Activated T-cell treated with anti-CD3 and anti-CD28 coated beads for 48 hours (primary cell): ENCODE measurements at regions not wholly inside any gene's neighbourhood (a gene's known extent, or its start where the extent isn't known, plus 50 kb on each side); places are given as distances from the start of the nearest gene placed in this dataset.

Experiments
- DNase-seq: peaks from one replicate; pipeline ENCODE4 v3.0.0-alpha.2; 2020; ENCODE audit warnings: low read depth

DNA sequence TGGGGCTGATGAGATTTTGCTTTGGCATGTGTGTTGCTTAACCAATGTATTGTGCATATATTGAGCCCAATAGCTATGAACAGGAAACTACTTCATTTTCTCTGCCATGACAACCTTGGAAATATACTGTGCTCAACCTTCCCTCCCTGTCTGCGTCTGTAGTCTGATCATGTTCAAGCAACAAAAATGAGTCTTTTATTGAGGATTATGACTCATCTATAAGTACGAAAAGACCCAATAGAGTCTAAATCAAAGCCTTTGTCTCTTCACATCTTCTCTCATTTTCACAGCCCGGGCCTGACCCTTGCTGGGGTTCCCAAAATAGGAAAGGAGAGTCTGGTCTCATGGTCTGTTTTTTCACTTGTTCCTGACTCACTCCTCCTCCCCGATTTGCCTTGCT is 158.2 kb downstream of the CAND1 start:
- no peak for DNase-seq

DNA sequence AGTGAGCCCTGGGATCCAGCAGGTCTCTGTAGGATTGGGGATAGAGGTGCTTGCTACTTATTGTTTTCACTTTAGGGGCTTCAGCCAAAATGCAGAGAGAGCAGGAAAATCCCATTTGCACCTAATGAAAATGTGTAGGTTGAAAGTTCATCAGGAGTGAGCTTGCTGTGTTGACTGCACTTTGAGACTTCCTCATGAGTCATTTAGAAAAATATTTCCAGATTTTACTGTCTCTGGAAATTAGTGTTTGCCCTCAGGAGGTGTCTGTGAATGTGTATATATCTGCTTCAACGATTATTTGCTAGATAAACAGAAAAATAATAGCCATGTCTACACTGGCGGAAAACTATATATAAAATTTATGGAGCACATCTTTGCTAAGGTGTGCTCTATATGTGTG is 159.3 kb downstream of the CAND1 start:
- no peak for DNase-seq

DNA sequence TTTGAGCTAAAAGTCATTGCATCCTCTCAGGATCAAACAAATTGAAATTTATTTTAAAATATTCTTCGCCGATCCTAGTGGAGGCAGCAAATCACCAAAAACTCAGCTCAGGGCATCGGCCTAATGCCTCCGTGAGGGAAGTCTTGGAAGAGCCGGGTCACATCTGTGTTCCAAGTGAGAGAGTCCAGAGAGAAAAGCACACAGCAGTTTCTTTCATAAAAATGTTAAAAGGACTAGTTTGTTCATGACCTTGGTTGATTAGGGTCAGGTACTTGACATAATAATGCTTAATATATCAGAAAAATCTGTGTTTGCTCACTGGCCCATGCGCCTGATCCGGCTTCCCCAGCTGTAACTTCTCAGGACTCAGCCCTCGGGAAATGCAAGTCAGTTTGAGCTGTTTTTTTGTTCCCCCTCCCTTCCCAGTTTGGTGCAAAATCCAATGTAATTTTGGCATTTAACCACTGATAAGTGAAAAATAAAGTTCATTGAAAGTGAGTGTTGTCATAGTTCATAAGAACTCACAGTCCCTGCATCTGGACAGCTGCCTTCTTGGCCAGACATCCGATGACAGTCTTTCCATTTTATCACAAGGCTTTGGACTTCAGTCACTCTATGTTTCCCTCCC is 161.7 kb downstream of the CAND1 start:
- DNase-seq, result no peak

DNA sequence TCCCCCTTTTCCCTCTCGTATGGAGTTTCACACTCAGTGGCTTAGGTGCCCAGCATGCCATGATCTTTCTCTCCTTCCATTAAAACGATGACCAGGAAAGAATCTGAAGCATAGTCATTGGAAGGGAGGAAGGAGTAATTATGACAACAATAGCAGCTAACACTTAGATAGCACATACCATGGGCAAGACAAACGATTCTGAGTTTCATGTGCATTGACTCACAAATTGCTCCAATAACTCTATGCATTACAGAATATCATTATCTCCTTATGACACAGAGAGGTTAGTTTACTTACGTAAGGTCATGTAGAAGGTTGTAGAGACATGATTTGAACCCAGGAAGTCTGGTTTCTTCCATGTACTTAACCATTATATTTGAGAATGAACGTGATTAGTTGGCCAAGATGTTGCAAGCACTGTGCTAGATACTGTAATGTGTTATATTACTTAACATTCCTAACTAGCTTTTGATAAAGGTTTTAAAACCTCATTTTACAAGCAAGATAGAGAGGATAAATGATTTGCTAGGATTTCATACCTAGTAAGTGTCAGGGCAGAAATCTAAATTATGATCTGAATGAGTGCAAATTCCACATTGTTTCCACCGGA is 162.4 kb downstream of the CAND1 start:
- DNase-seq, result no peak

DNA sequence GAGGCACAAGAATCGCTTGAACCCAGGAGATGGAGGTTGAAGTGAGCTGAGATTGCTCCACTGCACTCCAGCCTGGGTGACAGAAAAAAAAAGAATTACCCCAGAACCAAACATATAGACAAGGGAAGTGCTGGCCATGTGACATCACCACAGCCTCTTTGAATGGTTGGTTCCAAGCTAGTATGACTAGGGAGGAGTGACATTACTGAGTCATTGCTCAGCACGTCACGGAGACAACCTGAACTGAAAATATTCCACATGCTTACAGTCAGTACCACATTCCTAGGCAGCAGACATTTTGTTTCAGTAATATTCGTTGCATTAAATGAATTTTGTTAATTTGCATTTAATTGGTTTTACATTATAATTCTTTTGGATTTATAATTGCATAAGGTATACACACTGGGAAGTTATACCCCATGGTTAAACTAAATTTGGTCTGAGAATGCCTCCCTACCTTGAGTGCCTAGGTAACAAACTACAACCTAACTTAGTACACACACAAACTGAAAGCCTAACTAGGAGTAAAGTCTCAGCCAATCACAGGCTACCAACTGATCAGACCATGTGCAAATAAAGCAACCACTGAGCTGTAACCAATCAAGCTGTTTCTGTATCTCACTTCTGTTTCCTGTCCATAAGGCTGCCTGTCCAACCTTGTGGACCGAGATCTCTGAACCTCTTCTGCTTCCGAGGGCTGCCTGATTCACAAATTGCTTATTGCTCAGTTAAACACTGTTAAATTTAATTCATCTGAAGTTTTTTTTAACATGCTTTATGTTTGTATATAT is 164.4 kb downstream of the CAND1 start:
- DNase-seq, result no peak

DNA sequence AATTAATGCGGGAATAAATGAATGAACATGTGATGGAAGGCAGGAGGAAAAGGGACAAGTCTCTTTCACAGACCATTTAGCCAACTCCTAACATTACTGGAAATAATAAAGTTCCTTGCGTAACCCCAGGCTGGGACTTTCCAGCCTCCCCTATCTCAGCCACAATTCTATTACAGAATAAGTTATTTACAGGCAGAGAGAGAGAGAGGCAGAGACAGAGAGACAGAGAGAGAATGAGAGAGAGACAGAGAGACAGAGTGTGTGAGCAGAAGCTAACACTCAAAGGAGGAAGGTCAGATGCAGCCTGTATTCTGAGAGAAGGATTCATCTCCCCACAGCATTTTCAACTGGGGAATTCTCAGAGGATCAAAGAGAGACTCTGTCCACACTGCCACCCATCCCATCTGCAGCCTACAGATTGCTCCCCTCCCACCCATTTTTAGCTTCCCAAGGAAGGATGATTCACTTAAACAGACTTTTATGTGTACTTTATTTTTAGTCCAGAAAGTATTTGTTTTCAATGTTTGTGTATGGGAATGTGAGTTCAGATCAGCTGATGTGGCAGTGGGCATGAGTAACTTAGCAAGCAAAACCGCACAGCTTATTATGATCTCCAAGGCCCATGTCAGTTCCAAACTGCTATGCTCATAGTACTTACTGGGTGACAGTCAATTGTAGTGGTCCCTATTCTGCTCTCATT is 165.7 kb downstream of the CAND1 start:
- no peak for DNase-seq

DNA sequence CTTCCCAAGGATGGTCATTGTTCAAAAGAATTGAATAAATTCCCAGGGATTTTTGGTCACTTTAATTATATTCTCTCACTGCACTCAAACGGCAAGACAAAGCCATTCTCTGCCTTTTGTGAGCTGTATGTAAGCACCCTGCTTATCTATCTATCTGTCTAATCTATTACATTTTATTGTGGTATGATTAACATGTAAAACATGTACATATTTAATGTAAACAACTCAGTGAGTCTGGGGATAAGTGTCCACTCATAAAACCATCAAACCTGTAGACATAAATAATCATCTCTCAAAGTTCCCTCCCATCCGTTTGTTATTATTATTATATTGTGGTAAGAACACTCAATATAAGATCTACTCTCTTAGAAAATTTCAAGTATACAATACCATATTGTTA is 167.1 kb downstream of the CAND1 start:
- no peak for DNase-seq

DNA sequence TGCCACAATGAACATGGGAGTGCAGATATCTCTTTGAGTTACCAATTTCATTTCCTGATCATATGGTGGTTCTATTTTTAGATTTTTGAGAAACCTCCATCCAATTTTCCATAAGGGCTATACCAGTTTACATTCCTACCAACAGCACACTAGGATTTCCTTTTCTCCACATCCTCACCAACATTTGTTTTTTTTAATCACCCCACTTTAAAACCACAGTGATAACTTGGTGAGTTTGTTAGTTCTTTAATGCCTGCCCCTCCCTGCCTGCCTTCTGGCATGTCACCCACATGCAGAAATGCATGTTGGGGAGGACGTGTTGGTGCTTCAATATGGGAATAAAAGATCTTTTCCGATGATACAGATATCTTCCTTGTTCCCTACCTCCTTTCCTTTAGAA is 167.9 kb downstream of the CAND1 start:
- no peak for DNase-seq

DNA sequence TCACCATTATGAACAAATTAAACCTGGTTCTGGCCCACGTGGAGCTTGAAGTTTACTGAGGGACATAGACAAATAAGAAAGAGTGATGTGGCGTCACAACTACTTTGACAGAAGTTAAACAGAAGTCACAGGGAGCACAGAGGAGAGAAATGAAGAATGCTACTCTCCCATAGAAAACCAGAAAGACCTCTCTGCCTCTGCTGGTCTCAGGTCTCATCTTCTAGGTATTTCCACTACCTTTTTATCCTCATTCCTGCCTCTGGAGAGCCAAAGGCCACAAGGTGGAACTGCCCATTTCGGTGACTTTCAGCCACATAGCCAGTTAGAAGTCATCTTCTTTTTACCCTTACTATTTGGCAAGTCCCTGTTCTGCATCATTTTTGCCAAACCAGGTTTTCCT is 170.5 kb downstream of the CAND1 start:
- DNase-seq, result no peak

DNA sequence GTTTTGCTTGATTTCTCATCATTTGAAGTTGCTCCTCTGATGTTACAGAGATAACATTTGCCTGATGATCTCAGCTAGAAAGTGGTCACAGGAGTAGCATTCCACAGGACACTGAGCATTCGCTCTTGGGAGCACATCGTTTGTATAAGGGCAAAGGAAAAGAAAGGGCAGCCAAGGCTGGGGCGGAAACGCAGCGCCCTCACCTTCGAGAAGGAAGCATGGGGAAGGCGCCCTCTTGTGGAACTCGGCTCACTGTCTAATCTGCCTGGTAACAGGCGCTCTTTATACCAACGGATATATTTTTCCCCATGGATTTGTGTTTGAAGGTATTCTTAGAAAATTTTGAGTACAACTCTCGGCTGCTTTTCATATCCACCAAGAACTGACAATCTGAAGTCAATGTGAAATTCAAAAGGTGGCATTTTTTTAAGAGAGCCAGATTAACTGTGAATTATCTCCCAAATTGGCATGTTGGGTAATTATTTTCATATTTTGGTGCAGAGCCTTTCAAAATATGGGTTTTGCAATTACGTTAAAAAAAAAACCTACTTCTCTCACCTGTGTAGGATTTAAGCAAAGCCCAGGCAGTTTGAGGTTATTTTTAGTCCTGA is 172.7 kb downstream of the CAND1 start:
- peak; percentile 61 for DNase-seq

DNA sequence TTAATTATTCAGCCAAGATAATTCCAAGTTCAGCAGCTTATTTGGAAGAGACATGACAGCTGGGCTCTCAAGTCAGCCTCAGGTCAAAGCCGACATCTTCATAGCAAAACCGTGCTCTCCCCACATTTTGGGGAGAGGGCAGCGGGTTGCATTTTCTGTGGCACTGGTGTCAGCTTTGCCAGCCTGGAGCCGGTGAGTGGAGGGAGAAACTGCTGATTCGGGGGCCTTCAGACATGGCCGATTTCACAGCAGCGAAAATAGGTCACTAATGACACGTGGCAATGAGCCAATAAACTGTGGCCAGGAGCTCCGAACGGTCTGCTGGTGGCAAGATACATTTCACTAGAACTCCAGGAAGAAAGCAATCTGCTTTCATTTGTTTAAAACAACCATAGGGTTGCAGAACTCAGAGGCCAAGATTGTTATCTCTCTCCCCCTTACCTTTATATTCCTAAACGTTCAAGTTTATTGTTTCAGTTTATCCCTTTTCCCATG is 173.2 kb downstream of the CAND1 start:
- no peak for DNase-seq

DNA sequence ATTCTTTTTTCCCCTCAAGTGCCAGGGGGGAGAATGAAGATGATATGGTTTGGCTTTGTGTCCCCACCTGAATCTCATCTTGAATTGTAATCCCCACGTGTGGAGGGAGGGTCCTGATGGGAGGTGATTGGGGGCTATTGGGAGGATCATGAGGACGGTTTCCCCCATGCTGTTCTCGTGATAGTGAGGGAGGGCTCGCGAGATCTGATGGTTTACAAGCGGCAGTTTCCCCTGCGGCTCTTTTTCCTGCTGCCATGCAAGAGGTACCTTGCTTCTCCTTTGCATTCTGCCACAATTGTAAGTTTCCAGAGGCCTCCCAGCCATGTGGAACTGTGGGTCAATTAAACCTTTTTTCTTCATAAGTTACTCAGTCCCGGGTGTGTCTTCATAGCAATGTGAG is 173.7 kb downstream of the CAND1 start:
- no peak for DNase-seq

DNA sequence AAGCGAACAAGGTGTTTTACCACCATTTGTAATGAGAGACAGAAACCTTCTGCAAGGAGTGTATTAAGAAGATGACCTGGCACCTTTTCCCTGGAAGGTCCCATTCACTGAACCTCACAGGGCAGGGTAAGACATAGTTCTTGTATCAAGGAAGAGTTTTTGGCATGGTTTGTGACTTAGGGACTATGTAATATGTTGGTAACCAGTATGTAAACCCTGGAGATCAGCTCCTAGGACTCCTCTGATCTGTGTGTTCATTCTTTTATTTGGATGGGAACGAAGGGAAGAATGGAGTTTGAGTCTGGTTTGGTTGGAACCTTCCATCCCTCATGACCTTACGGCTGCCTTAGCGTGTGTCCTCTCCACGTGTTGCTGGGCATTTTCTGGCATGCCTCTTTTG is 175.4 kb downstream of the CAND1 start:
- DNase-seq, result no peak

DNA sequence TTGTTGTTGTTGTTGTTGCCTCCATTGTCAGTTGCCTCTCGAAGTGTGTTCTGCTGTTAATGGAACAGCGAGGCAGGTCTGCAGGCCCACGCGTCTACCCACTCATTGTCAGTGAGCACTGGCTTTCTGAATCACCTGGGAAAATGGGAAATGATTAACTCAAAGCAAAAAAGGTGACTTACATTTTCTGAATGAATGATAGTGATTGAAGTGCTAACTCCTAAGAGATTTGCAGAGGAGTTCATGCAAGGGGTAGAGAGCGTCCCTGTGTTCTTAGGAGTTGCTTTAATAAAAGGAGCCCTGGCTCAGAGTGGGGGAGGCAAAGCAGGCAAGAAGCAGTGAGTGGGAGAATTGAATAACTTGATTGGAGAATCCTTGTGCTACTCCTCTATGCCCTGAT is 177.6 kb downstream of the CAND1 start:
- DNase-seq, result peak; percentile 5

DNA sequence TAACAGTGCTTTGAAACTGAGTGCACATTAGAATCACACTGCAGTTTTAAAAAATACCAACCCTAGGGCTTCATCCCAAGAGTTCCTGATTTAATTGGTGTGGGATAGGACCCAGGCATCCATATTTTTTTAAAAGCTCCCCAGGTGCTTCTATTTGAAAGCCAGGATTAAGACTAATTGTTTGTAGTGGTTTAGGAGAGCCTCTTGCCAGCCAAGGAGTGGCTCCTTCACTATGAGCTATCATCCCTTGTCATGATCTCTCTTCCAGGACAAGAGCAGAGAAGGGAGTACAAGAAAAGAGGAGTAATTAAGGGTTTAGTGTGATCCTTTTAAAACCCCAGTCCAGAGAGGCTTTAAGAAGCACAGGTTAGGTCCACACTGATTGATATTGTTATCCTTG is 178.0 kb downstream of the CAND1 start:
- DNase-seq, result no peak

DNA sequence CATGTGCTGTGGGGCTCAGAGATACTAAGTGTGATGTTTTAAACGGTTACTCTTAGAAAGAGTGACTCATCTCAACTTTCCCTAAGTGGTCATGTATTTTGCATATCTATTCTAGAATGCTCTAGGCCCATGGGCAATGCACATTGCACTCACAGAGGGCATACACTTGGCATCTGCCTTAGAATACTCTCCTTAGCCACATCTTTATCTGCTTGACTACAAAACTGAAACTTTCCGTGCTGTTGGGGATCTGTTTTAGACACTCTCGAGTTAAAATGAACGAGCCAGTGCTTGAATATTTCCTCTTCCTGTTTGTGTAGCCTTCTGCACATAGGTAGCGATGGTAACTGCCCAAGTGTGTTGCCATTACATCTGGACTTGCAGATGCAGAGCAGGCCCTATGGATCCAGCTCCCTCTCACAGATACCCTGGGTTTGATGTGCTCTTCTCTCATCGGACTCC is 180.5 kb downstream of the CAND1 start:
- peak; percentile 1 for DNase-seq

DNA sequence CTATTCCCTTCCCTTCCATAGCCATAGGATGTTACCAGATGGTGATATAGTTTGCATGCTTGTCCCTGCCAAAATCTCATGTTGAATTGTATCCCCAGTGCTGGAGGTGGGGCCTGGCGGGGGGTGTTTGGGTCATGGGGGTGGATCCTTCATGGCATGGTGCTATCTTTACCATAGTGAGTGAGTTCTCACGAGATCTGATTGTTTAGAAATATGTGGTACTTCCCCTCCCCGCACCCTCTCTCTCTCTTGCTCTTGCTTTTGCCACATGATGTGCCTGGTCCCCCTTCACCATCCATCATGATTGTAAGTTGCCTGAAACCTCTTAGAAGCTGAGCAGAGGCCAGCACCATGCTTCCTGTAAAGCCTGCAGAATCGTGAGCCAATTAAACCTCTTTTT is 181.3 kb downstream of the CAND1 start:
- DNase-seq, result no peak

DNA sequence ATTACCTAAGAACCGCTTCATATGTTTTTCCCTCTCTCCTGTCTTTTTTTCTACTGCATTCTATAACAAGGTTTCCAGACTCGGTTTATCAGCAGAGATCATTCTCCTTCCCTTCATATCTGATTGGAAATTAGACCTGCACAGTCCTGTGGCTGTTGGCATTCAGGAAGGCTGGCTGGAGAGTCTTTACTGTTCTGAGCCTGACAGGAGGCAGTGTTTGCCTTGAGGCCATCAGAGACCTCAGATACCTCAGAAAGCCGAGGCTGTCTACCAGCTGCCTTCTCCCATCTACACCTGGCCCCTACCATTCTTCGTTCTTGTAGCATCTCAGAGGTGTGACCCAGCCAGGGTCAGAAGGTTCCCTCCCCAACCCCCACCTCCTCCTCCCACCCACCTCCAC is 182.0 kb downstream of the CAND1 start:
- no peak for DNase-seq

DNA sequence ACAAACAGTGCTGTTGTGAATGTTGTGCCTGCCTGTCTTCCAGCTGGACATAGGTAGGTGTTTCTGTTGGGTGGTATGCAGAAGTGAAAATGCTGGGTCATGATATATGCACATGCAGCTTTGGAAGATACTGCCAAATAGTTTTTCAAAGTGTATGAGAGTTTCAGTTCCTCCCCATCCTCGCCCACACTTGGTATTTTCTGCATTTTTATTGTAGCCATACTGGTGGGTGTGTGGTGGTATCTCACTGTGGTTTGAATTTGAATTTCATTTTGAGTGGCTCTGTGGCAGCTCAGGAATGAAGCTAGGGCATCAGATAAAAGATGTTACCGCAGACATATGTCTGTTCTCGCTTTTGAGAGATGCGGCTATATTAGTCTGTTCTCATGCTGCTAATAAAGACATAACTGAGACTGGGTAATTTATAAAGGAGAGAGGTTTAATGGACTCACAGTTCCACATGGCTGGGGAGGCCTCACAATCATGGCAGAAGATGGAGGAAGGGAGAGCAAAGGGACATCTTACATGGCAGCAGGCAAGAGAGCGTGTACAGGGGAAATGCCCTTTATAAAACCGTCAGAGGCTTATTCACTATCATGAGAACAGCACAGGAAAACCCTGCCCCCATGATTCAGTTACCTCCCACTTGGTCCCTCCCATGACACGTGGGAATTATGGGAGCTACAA is 183.1 kb downstream of the CAND1 start:
- DNase-seq, result peak; percentile 7

DNA sequence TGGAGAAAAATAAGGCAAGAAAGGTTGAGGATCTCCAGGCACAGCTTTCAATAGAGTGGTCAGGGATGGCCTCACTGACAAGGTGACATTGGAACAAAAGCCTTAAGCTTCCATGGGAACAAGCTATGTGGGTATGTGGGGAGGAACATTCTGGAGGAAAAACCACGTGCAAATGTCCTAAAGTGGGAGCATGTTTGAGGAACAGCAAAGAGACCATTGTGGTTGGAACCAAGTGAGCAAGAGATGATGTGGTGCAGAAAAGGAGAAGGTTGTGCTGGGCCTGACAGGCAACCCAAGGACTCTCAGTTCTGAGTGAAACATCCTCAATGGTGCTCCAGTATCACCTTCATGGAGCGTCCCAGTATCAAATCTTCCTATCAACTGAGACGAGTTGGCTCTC is 184.0 kb downstream of the CAND1 start:
- DNase-seq, result no peak

DNA sequence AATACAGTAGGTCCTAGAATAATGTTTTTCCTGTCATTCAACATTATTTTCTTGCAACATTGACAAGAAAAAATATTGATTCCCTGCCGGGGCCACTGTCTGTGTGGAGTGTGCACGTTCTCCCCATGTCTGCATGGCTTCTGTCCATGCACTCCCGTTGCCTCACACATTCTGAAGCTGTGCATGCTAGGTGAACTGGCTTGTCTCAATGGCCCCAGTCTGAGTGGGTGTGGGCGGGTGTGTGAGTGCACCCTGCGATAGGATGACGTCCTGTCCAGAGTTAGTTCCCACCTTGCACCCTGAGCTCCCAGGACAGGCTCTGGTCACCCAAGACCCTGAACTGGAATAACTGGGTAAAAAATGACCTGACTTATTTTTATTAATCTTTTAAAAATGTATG is 186.1 kb downstream of the CAND1 start:
- no peak for DNase-seq
